ENCODE measurements at regions not wholly inside any gene's neighbourhood (a gene's known extent, or its start where the extent isn't known, plus 50 kb on each side); places are given as distances from the start of the nearest gene placed in this dataset.

GRCh38 chr5:65098393-65098792, 329.7 kb downstream of the CWC27 start:
- TF ChIP-seq CTCF (conservative IDR thresholded peaks at IDR 0.05; ENCODE audit: low read length) (no peak), EZH2phosphoT487 (IDR thresholded peaks at IDR 0.05; ENCODE audit: borderline replicate concordance, low read depth, low read length) (no peak)
